ENCODE measurements at regions not wholly inside any gene's neighbourhood (a gene's known extent, or its start where the extent isn't known, plus 50 kb on each side); places are given as distances from the start of the nearest gene placed in this dataset.
"Not testable (repeated sequence)": the region's sequence is repeated elsewhere in the genome, so short reads cannot be mapped to it uniquely, and the experiment has no call there.

DNA sequence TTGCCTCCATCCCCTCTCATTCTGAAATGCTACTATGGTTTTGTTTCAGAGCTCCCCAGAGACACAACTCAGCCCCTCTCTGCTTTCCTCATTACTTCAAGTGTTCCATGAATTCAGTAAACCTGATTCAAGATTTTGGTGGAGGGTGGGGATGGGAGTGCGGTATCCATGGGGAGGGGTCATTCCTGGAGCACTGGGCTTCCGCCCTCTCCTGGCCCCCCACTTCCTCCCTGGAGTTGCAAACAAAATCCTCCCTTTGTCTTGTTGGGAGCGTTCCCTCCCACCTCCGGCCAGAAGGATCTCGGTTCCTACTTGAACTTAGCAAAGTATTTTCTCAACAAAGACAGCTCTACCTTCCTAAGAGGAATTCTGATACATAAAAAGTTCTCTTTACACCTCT, 71.8 kb upstream of the LTA4H start:
- Histone ChIP-seq H3K9me3 (ENCODE audit: control insufficient read depth in 4 of 4, low read length in 3 of 4) (no peaks in the 10 kb centered on the region), H3K9ac (ENCODE audit: low read depth in 1 of 2, low read length in 2 of 2) (no peak overlapping the region), H3K36me3 (ENCODE audit: control insufficient read depth in 4 of 4, insufficient read depth in 3 of 4, low read depth in 1 of 4, low read length in 3 of 4) (no peaks in the 10 kb centered on the region), H3K27me3 (ENCODE audit: control insufficient read depth in 4 of 4, insufficient read depth in 4 of 4, low read length in 3 of 4) (no peaks in the 10 kb centered on the region), H3K4me3 (ENCODE audit: low read depth in 1 of 3, low read length in 3 of 3) (no peak overlapping the region), H3K4me1 (ENCODE audit: control insufficient read depth in 4 of 4, insufficient read depth in 4 of 4, low read length in 3 of 4) (peaks cover 0 to 5% (median 0%) of the 10 kb centered on the region in 4 donors), H3K27ac (ENCODE audit: low read depth in 1 of 2, low read length in 2 of 2) (no peak overlapping the region)
- TF ChIP-seq TAF1 (conservative IDR thresholded peaks at IDR 0.05) (no peak), NR2F2 (IDR thresholded peaks at IDR 0.05) (peak; percentile 63), YY1 (IDR thresholded peaks at IDR 0.05) (no peak), JUND (IDR thresholded peaks at IDR 0.05) (no peak), SP1 (IDR thresholded peaks at IDR 0.05) (no peak)
- TF ChIP-seq, protein P1, sequence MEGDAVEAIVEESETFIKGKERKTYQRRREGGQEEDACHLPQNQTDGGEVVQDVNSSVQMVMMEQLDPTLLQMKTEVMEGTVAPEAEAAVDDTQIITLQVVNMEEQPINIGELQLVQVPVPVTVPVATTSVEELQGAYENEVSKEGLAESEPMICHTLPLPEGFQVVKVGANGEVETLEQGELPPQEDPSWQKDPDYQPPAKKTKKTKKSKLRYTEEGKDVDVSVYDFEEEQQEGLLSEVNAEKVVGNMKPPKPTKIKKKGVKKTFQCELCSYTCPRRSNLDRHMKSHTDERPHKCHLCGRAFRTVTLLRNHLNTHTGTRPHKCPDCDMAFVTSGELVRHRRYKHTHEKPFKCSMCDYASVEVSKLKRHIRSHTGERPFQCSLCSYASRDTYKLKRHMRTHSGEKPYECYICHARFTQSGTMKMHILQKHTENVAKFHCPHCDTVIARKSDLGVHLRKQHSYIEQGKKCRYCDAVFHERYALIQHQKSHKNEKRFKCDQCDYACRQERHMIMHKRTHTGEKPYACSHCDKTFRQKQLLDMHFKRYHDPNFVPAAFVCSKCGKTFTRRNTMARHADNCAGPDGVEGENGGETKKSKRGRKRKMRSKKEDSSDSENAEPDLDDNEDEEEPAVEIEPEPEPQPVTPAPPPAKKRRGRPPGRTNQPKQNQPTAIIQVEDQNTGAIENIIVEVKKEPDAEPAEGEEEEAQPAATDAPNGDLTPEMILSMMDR (IDR thresholded peaks at IDR 0.05; ENCODE audit: low read depth, low read length, missing input control), result no peak
- TF ChIP-seq, protein P2, sequence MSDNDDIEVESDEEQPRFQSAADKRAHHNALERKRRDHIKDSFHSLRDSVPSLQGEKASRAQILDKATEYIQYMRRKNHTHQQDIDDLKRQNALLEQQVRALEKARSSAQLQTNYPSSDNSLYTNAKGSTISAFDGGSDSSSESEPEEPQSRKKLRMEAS (IDR thresholded peaks at IDR 0.05), result no peak
- WGBS, result 88% methylated on average over 5 of the region's 5 CpGs
- DNase-seq (ENCODE audit: low spot score), result no peak

- TF ChIP-seq REST (IDR thresholded peaks at IDR 0.05) (no peak), FOXA1 (IDR thresholded peaks at IDR 0.05) (no peak), RAD21 (IDR thresholded peaks at IDR 0.05) (peak in 1 of 2 donors; percentile 14), RXRA (IDR thresholded peaks at IDR 0.05) (no peak), JUND (IDR thresholded peaks at IDR 0.05) (no peak), SP1 (IDR thresholded peaks at IDR 0.05) (peak; percentile 15), NR2F2 (IDR thresholded peaks at IDR 0.05) (peak; percentile 96), HNF4G (IDR thresholded peaks at IDR 0.05) (no peak)
- TF ChIP-seq, protein P1 (IDR thresholded peaks at IDR 0.05; ENCODE audit: low read depth, low read length, missing input control), result no peak
- TF ChIP-seq, protein P2 (IDR thresholded peaks at IDR 0.05), result no peak
- TF ChIP-seq, protein P3, sequence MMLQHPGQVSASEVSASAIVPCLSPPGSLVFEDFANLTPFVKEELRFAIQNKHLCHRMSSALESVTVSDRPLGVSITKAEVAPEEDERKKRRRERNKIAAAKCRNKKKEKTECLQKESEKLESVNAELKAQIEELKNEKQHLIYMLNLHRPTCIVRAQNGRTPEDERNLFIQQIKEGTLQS (IDR thresholded peaks at IDR 0.05), result no peak
- TF ChIP-seq, protein P4, sequence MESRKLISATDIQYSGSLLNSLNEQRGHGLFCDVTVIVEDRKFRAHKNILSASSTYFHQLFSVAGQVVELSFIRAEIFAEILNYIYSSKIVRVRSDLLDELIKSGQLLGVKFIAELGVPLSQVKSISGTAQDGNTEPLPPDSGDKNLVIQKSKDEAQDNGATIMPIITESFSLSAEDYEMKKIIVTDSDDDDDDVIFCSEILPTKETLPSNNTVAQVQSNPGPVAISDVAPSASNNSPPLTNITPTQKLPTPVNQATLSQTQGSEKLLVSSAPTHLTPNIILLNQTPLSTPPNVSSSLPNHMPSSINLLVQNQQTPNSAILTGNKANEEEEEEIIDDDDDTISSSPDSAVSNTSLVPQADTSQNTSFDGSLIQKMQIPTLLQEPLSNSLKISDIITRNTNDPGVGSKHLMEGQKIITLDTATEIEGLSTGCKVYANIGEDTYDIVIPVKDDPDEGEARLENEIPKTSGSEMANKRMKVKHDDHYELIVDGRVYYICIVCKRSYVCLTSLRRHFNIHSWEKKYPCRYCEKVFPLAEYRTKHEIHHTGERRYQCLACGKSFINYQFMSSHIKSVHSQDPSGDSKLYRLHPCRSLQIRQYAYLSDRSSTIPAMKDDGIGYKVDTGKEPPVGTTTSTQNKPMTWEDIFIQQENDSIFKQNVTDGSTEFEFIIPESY (IDR thresholded peaks at IDR 0.05), result no peak
- WGBS, result 58% methylated on average over 11 of the region's 11 CpGs
- H3K9ac ChIP-seq (ENCODE audit: low read depth in 1 of 2, low read length in 2 of 2), result no peak overlapping the region
Observed at GRCh38 chr12:96108321-96108720, 72.9 kb upstream of the LTA4H start.

GRCh38 chr12:96108941-96109340, 73.6 kb upstream of the LTA4H start:
- 97% methylated on average over 31 of the region's 31 CpGs for WGBS
- not testable (repeated sequence) for DNase-seq (ENCODE audit: low spot score); H3K27me3 ChIP-seq (ENCODE audit: control insufficient read depth in 4 of 4, insufficient read depth in 4 of 4, low read length in 3 of 4); H3K4me1 ChIP-seq (ENCODE audit: control insufficient read depth in 4 of 4, insufficient read depth in 4 of 4, low read length in 3 of 4); H3K9me3 ChIP-seq (ENCODE audit: control insufficient read depth in 4 of 4, low read length in 3 of 4); H3K36me3 ChIP-seq (ENCODE audit: control insufficient read depth in 4 of 4, insufficient read depth in 3 of 4, low read depth in 1 of 4, low read length in 3 of 4); H3K9ac ChIP-seq (ENCODE audit: low read depth in 1 of 2, low read length in 2 of 2); H3K27ac ChIP-seq (ENCODE audit: low read depth in 1 of 2, low read length in 2 of 2); H3K4me3 ChIP-seq (ENCODE audit: low read depth in 1 of 3, low read length in 3 of 3)

More at GRCh38 chr12:96108321-96108720, 72.9 kb upstream of the LTA4H start:
- peaks cover 0 to 9% (median 3%) of the 10 kb centered on the region in 4 donors for H3K4me1 ChIP-seq (ENCODE audit: control insufficient read depth in 4 of 4, insufficient read depth in 4 of 4, low read length in 3 of 4)
- no peaks in the 10 kb centered on the region for H3K27me3 ChIP-seq (ENCODE audit: control insufficient read depth in 4 of 4, insufficient read depth in 4 of 4, low read length in 3 of 4)
- H3K27ac ChIP-seq (ENCODE audit: low read depth in 1 of 2, low read length in 2 of 2), result no peak overlapping the region
- H3K4me3 ChIP-seq (ENCODE audit: low read depth in 1 of 3, low read length in 3 of 3), result no peak overlapping the region
- DNase-seq (ENCODE audit: low spot score), result no peak
- no peaks in the 10 kb centered on the region for H3K36me3 ChIP-seq (ENCODE audit: control insufficient read depth in 4 of 4, insufficient read depth in 3 of 4, low read depth in 1 of 4, low read length in 3 of 4)
- H3K9me3 ChIP-seq (ENCODE audit: control insufficient read depth in 4 of 4, low read length in 3 of 4), result no peaks in the 10 kb centered on the region
